COLO668 (cell line): ENCODE measurements at regions not wholly inside any gene's neighbourhood (a gene's known extent, or its start where the extent isn't known, plus 50 kb on each side); places are given as distances from the start of the nearest gene placed in this dataset.

Experiments
- DNase-seq: peaks from one replicate; lab custom pipeline; 2025; ENCODE audit not compliant: unreplicated experiment; lab: John Stamatoyannopoulos, UW

- DNase-seq, result no peak
Observed at GRCh38 chr6:14622909-14623505, 505.4 kb downstream of the CD83 start.

- DNase-seq, result no peak
Observed at GRCh38 chr6:14625173-14625895, 507.8 kb downstream of the CD83 start.

DNA sequence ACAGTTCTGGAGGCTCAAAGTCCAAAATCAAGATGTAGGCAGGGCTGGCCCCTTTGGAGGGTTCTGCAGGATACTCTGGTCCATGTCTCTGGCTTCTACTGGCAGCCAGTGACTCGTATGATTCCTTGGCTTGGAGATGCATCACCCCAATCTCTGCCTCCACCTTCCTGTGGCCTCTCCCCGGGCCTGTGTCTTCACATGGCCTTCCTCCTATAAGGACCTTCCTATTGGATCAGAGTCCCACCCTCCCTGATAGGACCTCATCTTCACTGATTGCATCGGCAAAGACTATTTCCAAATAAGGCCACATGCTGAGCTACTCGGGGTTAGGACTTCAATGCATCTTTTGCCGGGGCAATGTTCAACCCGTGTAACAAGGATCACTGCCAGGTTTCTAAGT lies 509.0 kb downstream of the CD83 start:
- no peak for DNase-seq

DNA sequence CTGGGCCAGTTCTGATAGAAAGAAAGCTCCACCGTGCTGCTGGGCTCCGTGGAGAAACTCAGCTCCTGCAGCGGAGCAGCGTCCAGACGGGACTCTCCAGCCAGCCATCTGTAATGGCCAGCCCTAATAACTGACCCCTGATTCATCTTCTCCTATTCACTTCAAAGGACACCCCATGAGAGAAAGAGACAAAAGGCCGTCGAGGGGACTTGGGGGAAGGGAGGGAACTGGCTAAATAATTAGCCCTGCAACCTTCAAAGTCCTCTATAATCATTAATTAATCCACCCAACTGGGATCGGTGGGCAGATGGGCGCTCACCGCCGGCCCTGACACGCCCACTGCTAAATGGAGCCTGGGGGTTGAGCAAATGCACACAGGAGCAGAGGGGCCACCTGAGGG lies 512.4 kb downstream of the CD83 start:
- DNase-seq, result no peak

DNA sequence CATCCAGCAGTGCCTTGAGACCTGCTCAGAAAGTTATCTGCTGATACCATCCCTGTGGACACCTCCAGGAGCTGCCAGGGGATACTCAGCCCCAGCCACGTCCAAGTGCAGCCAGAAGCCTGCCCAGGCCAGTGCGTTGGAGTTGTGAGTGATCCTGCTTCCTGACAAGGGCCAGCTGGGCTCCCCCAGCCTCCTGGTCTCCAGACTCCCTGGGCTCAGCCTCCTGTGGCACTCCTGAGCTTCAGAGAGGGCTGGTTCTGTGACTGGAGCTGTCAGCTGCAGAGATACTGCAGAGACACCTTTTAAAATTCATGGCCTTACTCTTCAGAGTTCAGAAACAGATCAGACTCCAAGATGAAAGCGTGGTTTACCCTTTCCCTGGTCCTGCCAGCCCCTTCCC lies 515.9 kb downstream of the CD83 start:
- no peak for DNase-seq

GRCh38 chr6:14634072-14634471 lies 516.5 kb downstream of the CD83 start:
- DNase-seq, result no peak

DNA sequence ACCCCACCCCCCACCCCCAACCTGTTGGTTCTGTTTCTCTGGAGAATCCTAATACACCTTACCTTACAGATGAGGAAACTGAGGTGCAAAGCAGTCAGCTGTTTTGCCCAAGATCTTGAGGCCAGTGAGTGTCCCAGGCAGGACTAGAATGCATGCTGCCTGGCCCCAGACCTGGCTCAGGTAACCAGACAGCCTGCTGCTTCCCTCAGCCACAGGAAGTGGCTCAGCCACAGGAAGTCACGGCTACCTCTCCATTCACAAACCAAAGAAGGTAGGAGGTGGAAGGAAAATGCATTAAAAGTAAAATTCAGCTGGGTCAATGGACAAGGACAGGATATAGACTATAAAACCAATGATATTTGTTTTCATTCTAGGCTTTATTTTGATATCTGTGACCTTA lies 517.6 kb downstream of the CD83 start:
- DNase-seq, result no peak

GRCh38 chr6:14635934-14636591 lies 518.5 kb downstream of the CD83 start:
- no peak for DNase-seq

DNA sequence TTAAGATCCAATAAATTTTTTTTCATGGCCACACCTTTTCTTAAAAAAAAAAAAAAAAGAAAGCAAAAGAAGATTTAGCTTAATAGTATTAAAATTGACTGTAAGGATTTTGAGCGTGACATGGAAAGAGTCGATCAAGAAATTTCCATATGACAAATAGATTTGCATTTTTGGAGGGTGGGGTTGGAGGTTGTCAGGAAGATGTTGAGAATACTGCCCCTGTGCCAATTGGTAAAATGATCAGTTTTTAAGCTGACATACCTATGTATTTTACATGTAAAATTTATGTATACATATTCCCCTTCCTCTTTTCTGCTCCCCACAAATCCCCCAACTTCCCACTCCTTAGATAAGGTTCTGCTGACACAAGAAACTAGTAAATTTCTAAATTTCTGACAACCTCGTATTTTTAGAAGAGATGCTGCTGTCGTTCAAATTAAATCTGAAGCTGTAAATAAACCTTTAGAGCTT lies 520.9 kb downstream of the CD83 start:
- DNase-seq, result no peak

GRCh38 chr6:14638906-14639761 lies 521.6 kb downstream of the CD83 start:
- DNase-seq, result peak; percentile 32

GRCh38 chr6:14639983-14640599 lies 522.5 kb downstream of the CD83 start:
- no peak for DNase-seq

DNA sequence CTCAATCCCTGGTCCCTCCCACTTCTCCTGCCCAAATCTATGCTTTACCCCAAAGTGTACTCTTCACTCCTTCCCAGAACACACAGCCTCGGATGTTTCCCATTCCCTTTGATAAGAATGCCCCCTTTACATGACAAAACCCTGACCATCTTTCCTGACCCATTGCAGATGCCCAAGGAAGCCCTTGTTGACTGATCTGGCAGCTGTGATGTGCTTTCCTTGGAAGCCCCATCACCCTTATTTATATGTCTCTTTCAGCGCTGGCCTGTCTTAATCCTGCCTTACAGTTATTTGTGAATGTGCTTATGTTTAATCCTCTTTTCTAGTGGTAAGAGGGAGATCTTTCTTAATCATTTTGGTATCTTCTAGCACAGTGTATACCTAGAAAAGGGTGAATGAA lies 523.1 kb downstream of the CD83 start:
- DNase-seq, result no peak

GRCh38 chr6:14641423-14642135 lies 524.0 kb downstream of the CD83 start:
- DNase-seq, result no peak

DNA sequence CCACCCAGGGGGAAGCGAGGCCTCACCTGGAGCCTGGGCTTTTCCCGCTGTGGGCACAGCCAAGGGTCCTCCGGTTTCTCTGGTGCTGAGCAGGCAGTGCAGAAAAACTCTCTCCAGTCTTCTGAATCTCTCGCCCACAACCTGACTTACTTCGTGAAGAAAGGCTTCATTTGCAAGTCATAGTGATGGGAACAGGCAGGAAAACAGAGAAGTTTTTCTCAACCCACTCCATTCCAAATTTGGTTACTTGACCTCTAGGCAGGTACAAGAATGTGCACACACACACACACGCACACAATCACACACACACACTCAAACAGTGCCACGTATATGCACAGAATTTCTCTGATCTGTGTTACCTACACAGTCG lies 524.5 kb downstream of the CD83 start:
- DNase-seq, result no peak

DNA sequence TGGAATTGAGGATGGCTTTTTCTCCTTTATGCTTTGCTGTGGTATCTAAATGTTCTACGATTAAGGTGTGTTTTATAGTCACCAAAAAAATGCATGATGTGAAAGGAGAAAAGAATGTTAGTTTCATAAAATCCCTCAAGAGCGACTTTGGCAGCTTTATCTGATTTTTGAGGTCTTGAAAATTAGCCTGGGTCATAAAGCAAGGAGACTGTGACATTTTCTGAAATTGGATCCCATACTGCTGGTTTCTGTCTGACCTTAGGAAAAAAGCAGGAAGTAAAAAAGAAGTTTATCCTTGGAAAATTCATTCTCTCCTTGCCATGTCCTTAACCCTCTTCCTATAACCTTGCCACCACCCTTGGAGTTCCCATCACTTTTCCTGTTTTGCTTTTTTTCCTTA lies 525.3 kb downstream of the CD83 start:
- DNase-seq, result no peak

- no peak for DNase-seq
Observed at GRCh38 chr6:14644381-14644780, 526.8 kb downstream of the CD83 start.

DNA sequence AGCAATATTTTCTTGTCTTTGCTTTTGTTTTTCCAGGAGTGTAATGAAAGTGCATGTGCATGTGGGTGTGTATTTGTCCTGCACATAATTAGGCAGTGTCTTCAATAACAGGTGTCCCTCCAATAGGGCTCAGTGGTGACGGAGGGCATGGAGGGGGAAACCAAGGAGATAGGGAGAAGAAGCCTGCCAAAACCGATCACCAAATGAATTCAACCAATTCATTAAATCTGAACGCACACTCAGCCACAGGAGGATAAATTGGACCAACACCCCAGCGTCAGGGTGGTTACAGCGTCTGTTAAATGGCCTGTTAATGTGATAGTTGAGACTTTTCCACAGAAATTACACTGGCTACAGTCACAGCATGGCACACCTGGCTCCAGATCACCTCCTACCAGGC lies 527.6 kb downstream of the CD83 start:
- no peak for DNase-seq

- DNase-seq, result no peak
Observed at GRCh38 chr6:14645841-14646240, 528.3 kb downstream of the CD83 start.

DNA sequence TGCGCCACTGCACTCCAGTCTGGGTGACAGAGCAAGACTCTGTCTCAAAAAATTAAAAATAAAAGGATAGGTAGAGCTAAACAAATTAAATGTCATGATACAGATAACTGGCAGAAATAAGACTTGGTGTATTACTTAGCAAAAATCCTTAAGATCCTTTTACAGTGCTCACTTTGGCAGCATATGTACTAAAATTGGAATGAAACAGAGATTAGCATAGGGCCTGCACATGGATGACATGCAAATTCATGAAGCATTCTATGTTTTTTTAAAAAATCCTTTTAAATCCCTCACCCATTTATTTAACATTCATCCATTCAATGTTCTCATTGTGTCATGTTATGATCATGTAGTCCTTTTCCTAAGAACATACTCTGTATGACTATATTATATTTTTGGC lies 528.8 kb downstream of the CD83 start:
- DNase-seq, result no peak

DNA sequence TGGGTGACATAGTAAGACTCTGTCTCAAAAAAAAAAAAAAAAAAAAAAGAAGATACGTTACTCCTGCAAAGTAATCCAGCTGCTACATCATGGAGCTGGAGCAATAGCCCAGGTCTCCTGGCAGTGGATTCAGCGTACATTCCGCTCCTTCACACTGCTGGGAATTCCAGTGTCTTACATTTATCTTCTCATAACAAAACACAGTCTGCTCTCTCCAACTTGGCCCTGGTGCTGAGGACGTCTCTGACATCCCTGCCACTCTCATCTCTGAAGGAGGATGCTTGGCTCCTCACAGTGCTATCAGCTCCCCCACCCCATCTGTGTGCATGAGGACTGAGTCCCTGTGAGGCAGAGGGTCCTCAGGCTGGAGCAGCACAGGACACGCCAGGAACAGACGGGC lies 529.8 kb downstream of the CD83 start:
- no peak for DNase-seq
